Lung (tissue), 11 donors: ENCODE measurements at regions not wholly inside any gene's neighbourhood (a gene's known extent, or its start where the extent isn't known, plus 50 kb on each side); places are given as distances from the start of the nearest gene placed in this dataset.

Source experiments
- ATAC-seq: fragments of 200-7000 bp; cut with Tn5 transposase; one replicate; pipeline ENCODE4 v1.9.1; 2020; ENCODE audit warnings: moderate number of reproducible peaks; ENCODE audit not compliant: insufficient read depth, low FRiP score
- DNase-seq, 3 donors: peaks; one replicate each; pipeline ENCODE4 v3.0.0-alpha.2; 2013 to 2017
- H3K27ac ChIP-seq, 2 donors: one replicate each; pipeline ENCODE4 v1.5.1; 2013; ENCODE audit warnings: mild to moderate bottlenecking in 2 of 2, moderate library complexity in 2 of 2, control low read depth in 1 of 2, inconsistent platforms in 1 of 2, low read depth in 1 of 2, low read length in 1 of 2
- H3K27me3 ChIP-seq, 3 donors: one replicate each; pipeline ENCODE4 v1.5.1; 2013; ENCODE audit warnings: low read length in 2 of 3; ENCODE audit not compliant: control insufficient read depth in 3 of 3, insufficient read depth in 3 of 3
- H3K36me3 ChIP-seq, 4 donors: one replicate each; pipeline ENCODE4 v1.5.1; 2013; ENCODE audit warnings: low read length in 4 of 4, mild to moderate bottlenecking in 1 of 4, moderate library complexity in 1 of 4; ENCODE audit not compliant: control insufficient read depth in 4 of 4, insufficient read depth in 4 of 4
- H3K4me1 ChIP-seq, 5 donors: one replicate each; pipeline ENCODE4 v1.5.1; 2013; ENCODE audit warnings: low read length in 5 of 5, mild to moderate bottlenecking in 2 of 5, moderate library complexity in 1 of 5; ENCODE audit not compliant: control insufficient read depth in 5 of 5, insufficient read depth in 5 of 5
- H3K4me3 ChIP-seq: one replicate; pipeline ENCODE4 v1.5.1; 2013; ENCODE audit warnings: mild to moderate bottlenecking, control low read depth, moderate library complexity
- H3K9ac ChIP-seq, 2 donors: one replicate each; pipeline ENCODE4 v1.5.1; 2013; ENCODE audit warnings: low read length in 2 of 2, control low read depth in 1 of 2; ENCODE audit not compliant: insufficient read depth in 1 of 2
- H3K9me3 ChIP-seq, 4 donors: one replicate each; pipeline ENCODE4 v1.5.1; 2013; ENCODE audit warnings: low read length in 3 of 4, mild to moderate bottlenecking in 1 of 4, moderate library complexity in 1 of 4; ENCODE audit not compliant: control insufficient read depth in 4 of 4, insufficient read depth in 3 of 4
- CTCF ChIP-seq: IDR thresholded peaks from 2 replicates; pipeline ENCODE4 v1.5.1; 2012; ENCODE audit warnings: mild to moderate bottlenecking; ENCODE audit errors: control extremely low read depth, extremely low read depth
- WGBS, 2 donors: extraction: QIAGEN DNeasy Blood & Tissue Kit; methylation state at CpG; one replicate each; pipeline ENCODE4 v1.1.7; 2013; 5-methylcytosine and 5-hydroxymethylcytosine counted together
- donor health status: control.
- donor health status: control.
- donor health status: Bipolar disorder and iron deficiency.
- donor health status: healthy.
- donor health status: DM: yes; HTN: yes; CAD: no.

DNA sequence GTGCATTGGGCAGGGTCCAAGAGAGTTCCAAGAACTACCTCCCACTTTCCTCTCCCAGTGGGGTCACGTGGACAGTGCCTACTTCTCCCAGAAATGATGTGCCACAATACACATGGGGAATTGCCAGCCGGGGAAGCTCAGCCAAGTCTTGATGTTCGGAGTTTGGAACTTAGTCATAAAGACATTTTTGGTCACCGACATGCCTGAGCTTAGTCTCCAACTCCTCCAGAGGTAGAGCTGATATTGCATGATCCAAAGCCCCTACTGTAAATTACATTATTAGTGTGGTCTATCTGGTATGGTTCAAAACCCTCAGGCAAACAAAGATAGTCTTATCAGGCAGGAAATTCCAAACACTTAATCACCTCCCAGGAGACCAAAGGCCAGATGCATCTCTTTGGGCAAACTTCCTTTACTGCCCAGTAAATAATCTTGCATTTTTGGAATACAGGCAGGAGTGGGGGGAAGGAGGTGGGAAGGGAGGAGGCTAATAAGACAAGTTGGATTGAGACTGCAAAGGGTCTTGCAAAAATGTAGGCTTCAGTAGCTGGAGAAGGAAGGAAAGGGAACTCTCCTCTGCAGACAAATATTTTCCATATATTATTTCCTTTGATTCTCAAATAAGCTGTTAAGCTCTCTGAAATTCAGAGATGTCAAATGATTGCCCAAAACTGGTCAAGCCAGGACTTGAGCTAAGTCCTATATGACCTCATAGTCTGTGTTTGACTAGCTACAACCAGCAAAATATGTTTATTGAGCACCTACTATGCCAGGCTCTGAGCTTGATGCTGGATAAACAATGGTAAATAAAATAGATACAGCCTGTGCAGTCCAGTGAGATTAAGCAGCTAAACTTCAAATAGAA, 99.4 kb downstream of the DRD1 start:
- Histone ChIP-seq H3K27me3 (no peaks in the 10 kb centered on the region), H3K9ac (no peak overlapping the region), H3K27ac (no peak overlapping the region), H3K4me3 (no peak overlapping the region), H3K36me3 (no peaks in the 10 kb centered on the region), H3K9me3 (peaks cover 0 to 1% (median 0%) of the 10 kb centered on the region in 4 donors), H3K4me1 (peaks cover 0 to 11% (median 0%) of the 10 kb centered on the region in 5 donors)
- WGBS, 2 donors = 61 to 65% methylated on average over 4 of the region's 4 CpGs
- DNase-seq = peak; percentile 57 to 79 (median 66)
- no peak for TF ChIP-seq CTCF
- peak; percentile 17 for ATAC-seq

DNA sequence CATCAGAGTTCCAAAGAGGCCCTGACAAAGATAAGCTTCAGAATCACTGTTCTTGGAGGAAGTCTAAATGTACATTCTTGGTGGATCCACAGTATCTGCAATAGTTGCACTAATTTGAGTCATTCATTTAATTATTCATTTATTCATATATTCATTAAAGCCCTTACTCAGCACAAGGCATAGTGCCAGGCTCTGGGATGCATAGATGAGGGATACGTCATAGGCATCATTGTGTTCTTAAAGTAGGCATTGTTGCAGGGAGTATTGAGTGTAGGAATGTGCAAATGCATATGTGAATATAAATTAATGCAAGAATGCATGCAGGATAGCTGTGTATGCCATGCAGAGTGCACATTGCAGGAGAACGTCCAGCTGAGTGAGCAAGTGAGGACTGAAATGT, 100.7 kb downstream of the DRD1 start:
- H3K27ac ChIP-seq = no peak overlapping the region
- no peak overlapping the region for H3K4me3 ChIP-seq
- ATAC-seq (no peak), DNase-seq (no peak)
- H3K4me1 ChIP-seq = peaks cover 0 to 5% (median 0%) of the 10 kb centered on the region in 5 donors
- H3K9me3 ChIP-seq = no peaks in the 10 kb centered on the region
- TF ChIP-seq CTCF = no peak
- WGBS, 2 donors = 74 to 87% methylated on average over 2 of the region's 2 CpGs
- H3K27me3 ChIP-seq = no peaks in the 10 kb centered on the region
- no peak overlapping the region for H3K9ac ChIP-seq
- H3K36me3 ChIP-seq = no peaks in the 10 kb centered on the region

DNA sequence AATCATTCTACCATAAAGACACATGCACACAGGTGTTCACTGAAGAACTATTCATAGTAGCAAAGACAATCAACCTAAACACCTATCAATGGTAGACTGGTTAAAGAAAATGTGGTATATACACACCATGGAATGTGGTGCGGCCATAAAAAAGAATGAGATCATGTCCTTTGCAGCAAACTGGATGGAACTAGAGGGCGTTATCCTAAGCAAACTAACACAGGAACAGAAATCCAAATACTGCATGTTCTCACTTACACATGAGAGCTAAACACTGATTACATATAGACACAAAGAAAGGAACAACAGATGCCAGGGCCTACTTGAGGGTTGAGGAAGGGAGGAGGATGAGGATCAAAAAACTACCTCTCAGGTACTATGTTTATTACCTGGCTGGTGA, 103.8 kb downstream of the DRD1 start:
- DNase-seq = no peak
- peaks cover 0 to 5% (median 0%) of the 10 kb centered on the region in 5 donors for H3K4me1 ChIP-seq
- H3K9ac ChIP-seq = no peak overlapping the region
- no peaks in the 10 kb centered on the region for H3K36me3 ChIP-seq
- WGBS, 2 donors = 65 to 78% methylated on average over 2 of the region's 2 CpGs
- H3K27me3 ChIP-seq = no peaks in the 10 kb centered on the region
- H3K4me3 ChIP-seq = no peak overlapping the region
- TF ChIP-seq CTCF = no peak
- no peak overlapping the region for H3K27ac ChIP-seq
- no peaks in the 10 kb centered on the region for H3K9me3 ChIP-seq
- no peak for ATAC-seq
